ENCODE measurements at regions not wholly inside any gene's neighbourhood (a gene's known extent, or its start where the extent isn't known, plus 50 kb on each side); places are given as distances from the start of the nearest gene placed in this dataset.

GRCh38 chr12:70982991-70983390, 62.5 kb upstream of the PTPRR start:
- TF ChIP-seq POLR2AphosphoS5 (IDR thresholded peaks at IDR 0.05) (no peak), CTCF (IDR thresholded peaks at IDR 0.05) (no peak), POLR2A (IDR thresholded peaks at IDR 0.05) (no peak)
